ENCODE measurements at regions not wholly inside any gene's neighbourhood (a gene's known extent, or its start where the extent isn't known, plus 50 kb on each side); places are given as distances from the start of the nearest gene placed in this dataset.

- WGBS (ENCODE audit: insufficient coverage), result no CpG with 5 or more reads among the region's 1 CpG
- no peak for DNase-seq
- Histone ChIP-seq H3K27me3 (ENCODE audit: control insufficient read depth, insufficient read depth, low read length) (no peaks in the 10 kb centered on the region), H3K4me3 (ENCODE audit: low read length) (no peak overlapping the region), H3K4me1 (ENCODE audit: control insufficient read depth, insufficient read depth, low read length) (no peaks in the 10 kb centered on the region), H3K27ac (ENCODE audit: low read length) (no peak overlapping the region), H3K9me3 (replicated peaks; ENCODE audit: control insufficient read depth, low read depth, low read length) (no peaks in the 10 kb centered on the region), H3K36me3 (ENCODE audit: control insufficient read depth, insufficient read depth, low read length) (no peaks in the 10 kb centered on the region)
Measured at GRCh38 chr12:63041601-63042000, 106.7 kb upstream of the PPM1H start.

- H3K9me3 ChIP-seq (replicated peaks; ENCODE audit: control insufficient read depth, low read depth, low read length), result no peaks in the 10 kb centered on the region
- H3K27me3 ChIP-seq (ENCODE audit: control insufficient read depth, insufficient read depth, low read length), result no peaks in the 10 kb centered on the region
- H3K4me3 ChIP-seq (ENCODE audit: low read length), result no peak overlapping the region
- WGBS (ENCODE audit: insufficient coverage), result no CpG with 5 or more reads among the region's 5 CpGs
- no peak for DNase-seq
- no peaks in the 10 kb centered on the region for H3K36me3 ChIP-seq (ENCODE audit: control insufficient read depth, insufficient read depth, low read length)
- H3K4me1 ChIP-seq (ENCODE audit: control insufficient read depth, insufficient read depth, low read length), result no peaks in the 10 kb centered on the region
- H3K27ac ChIP-seq (ENCODE audit: low read length), result no peak overlapping the region
Measured at GRCh38 chr12:63040526-63041220, 105.7 kb upstream of the PPM1H start.

GRCh38 chr12:63038713-63039100 is 103.8 kb upstream of the PPM1H start:
- Histone ChIP-seq H3K27me3 (ENCODE audit: control insufficient read depth, insufficient read depth, low read length) (no peaks in the 10 kb centered on the region), H3K4me1 (ENCODE audit: control insufficient read depth, insufficient read depth, low read length) (no peaks in the 10 kb centered on the region), H3K9me3 (replicated peaks; ENCODE audit: control insufficient read depth, low read depth, low read length) (no peaks in the 10 kb centered on the region), H3K4me3 (ENCODE audit: low read length) (no peak overlapping the region), H3K36me3 (ENCODE audit: control insufficient read depth, insufficient read depth, low read length) (no peaks in the 10 kb centered on the region), H3K27ac (ENCODE audit: low read length) (no peak overlapping the region)
- no peak for DNase-seq
- no CpG with 5 or more reads among the region's 3 CpGs for WGBS (ENCODE audit: insufficient coverage)

GRCh38 chr12:63037746-63038712 is 103.1 kb upstream of the PPM1H start:
- H3K9me3 ChIP-seq (replicated peaks; ENCODE audit: control insufficient read depth, low read depth, low read length), result no peaks in the 10 kb centered on the region
- H3K36me3 ChIP-seq (ENCODE audit: control insufficient read depth, insufficient read depth, low read length), result no peaks in the 10 kb centered on the region
- no peaks in the 10 kb centered on the region for H3K4me1 ChIP-seq (ENCODE audit: control insufficient read depth, insufficient read depth, low read length)
- H3K27ac ChIP-seq (ENCODE audit: low read length), result no peak overlapping the region
- no peaks in the 10 kb centered on the region for H3K27me3 ChIP-seq (ENCODE audit: control insufficient read depth, insufficient read depth, low read length)
- WGBS (ENCODE audit: insufficient coverage), result 66% methylated on average over 6 of the region's 12 CpGs
- DNase-seq, result no peak
- no peak overlapping the region for H3K4me3 ChIP-seq (ENCODE audit: low read length)

GRCh38 chr12:63036974-63037335 is 102.0 kb upstream of the PPM1H start:
- Histone ChIP-seq H3K4me3 (ENCODE audit: low read length) (no peak overlapping the region), H3K9me3 (replicated peaks; ENCODE audit: control insufficient read depth, low read depth, low read length) (no peaks in the 10 kb centered on the region), H3K4me1 (ENCODE audit: control insufficient read depth, insufficient read depth, low read length) (no peaks in the 10 kb centered on the region), H3K27me3 (ENCODE audit: control insufficient read depth, insufficient read depth, low read length) (no peaks in the 10 kb centered on the region), H3K36me3 (ENCODE audit: control insufficient read depth, insufficient read depth, low read length) (no peaks in the 10 kb centered on the region), H3K27ac (ENCODE audit: low read length) (no peak overlapping the region)
- no peak for DNase-seq
- WGBS (ENCODE audit: insufficient coverage), result no CpG with 5 or more reads among the region's 1 CpG

- WGBS (ENCODE audit: insufficient coverage), result no CpG with 5 or more reads among the region's 1 CpG
- no peaks in the 10 kb centered on the region for H3K36me3 ChIP-seq (ENCODE audit: control insufficient read depth, insufficient read depth, low read length)
- no peak overlapping the region for H3K27ac ChIP-seq (ENCODE audit: low read length)
- H3K4me1 ChIP-seq (ENCODE audit: control insufficient read depth, insufficient read depth, low read length), result no peaks in the 10 kb centered on the region
- no peak overlapping the region for H3K4me3 ChIP-seq (ENCODE audit: low read length)
- H3K27me3 ChIP-seq (ENCODE audit: control insufficient read depth, insufficient read depth, low read length), result no peaks in the 10 kb centered on the region
- H3K9me3 ChIP-seq (replicated peaks; ENCODE audit: control insufficient read depth, low read depth, low read length), result no peaks in the 10 kb centered on the region
- no peak for DNase-seq
Measured at GRCh38 chr12:63036216-63036973, 101.4 kb upstream of the PPM1H start.

- Histone ChIP-seq H3K4me3 (ENCODE audit: low read length) (no peak overlapping the region), H3K4me1 (ENCODE audit: control insufficient read depth, insufficient read depth, low read length) (no peaks in the 10 kb centered on the region), H3K27me3 (ENCODE audit: control insufficient read depth, insufficient read depth, low read length) (no peaks in the 10 kb centered on the region), H3K27ac (ENCODE audit: low read length) (no peak overlapping the region), H3K9me3 (replicated peaks; ENCODE audit: control insufficient read depth, low read depth, low read length) (no peaks in the 10 kb centered on the region), H3K36me3 (ENCODE audit: control insufficient read depth, insufficient read depth, low read length) (no peaks in the 10 kb centered on the region)
- 43% methylated on average over 2 of the region's 5 CpGs for WGBS (ENCODE audit: insufficient coverage)
- no peak for DNase-seq
Measured at GRCh38 chr12:63034601-63035000, 99.7 kb upstream of the PPM1H start.

GRCh38 chr12:63029676-63030075 is 94.7 kb upstream of the PPM1H start:
- 83% methylated on average over 1 of the region's 2 CpGs for WGBS (ENCODE audit: insufficient coverage)
- H3K4me1 ChIP-seq (ENCODE audit: control insufficient read depth, insufficient read depth, low read length), result no peaks in the 10 kb centered on the region

GRCh38 chr12:63028951-63029350 is 94.0 kb upstream of the PPM1H start:
- Histone ChIP-seq H3K9me3 (replicated peaks; ENCODE audit: control insufficient read depth, low read depth, low read length) (no peaks in the 10 kb centered on the region), H3K36me3 (ENCODE audit: control insufficient read depth, insufficient read depth, low read length) (no peaks in the 10 kb centered on the region), H3K27ac (ENCODE audit: low read length) (no peak overlapping the region), H3K4me1 (ENCODE audit: control insufficient read depth, insufficient read depth, low read length) (no peaks in the 10 kb centered on the region), H3K27me3 (ENCODE audit: control insufficient read depth, insufficient read depth, low read length) (no peaks in the 10 kb centered on the region), H3K4me3 (ENCODE audit: low read length) (no peak overlapping the region)
- no peak for DNase-seq

More at GRCh38 chr12:63029676-63030075, 94.7 kb upstream of the PPM1H start:
- Histone ChIP-seq H3K27ac (ENCODE audit: low read length) (no peak overlapping the region), H3K36me3 (ENCODE audit: control insufficient read depth, insufficient read depth, low read length) (no peaks in the 10 kb centered on the region), H3K4me3 (ENCODE audit: low read length) (no peak overlapping the region), H3K27me3 (ENCODE audit: control insufficient read depth, insufficient read depth, low read length) (no peaks in the 10 kb centered on the region), H3K9me3 (replicated peaks; ENCODE audit: control insufficient read depth, low read depth, low read length) (no peaks in the 10 kb centered on the region)
- no peak for DNase-seq

- Histone ChIP-seq H3K9me3 (replicated peaks; ENCODE audit: control insufficient read depth, low read depth, low read length) (no peaks in the 10 kb centered on the region), H3K27me3 (ENCODE audit: control insufficient read depth, insufficient read depth, low read length) (no peaks in the 10 kb centered on the region), H3K36me3 (ENCODE audit: control insufficient read depth, insufficient read depth, low read length) (no peaks in the 10 kb centered on the region), H3K27ac (ENCODE audit: low read length) (no peak overlapping the region), H3K4me1 (ENCODE audit: control insufficient read depth, insufficient read depth, low read length) (no peaks in the 10 kb centered on the region), H3K4me3 (ENCODE audit: low read length) (no peak overlapping the region)
- DNase-seq, result no peak
Measured at GRCh38 chr12:63025116-63025515, 90.2 kb upstream of the PPM1H start.

All from muscle of leg (tissue), 3 donors.